A549 (cell line): ENCODE measurements at regions not wholly inside any gene's neighbourhood (a gene's known extent, or its start where the extent isn't known, plus 50 kb on each side); places are given as distances from the start of the nearest gene placed in this dataset.
A peak's percentile ranks its signal among the peaks of the same experiment; 100 is the strongest.

ENCODE experiments used
- ATAC-seq, 2 experiments: fragments of 200-7000 bp in 1 of 2; fragments of >200 bp in 1 of 2; cut with Nextera tagmentation in 1 of 2; cut with Tn5 transposase in 1 of 2; 3 replicates each; pipeline versions ENCODE4 v1.8.0 to v1.9.1; 2018 to 2020; ENCODE audit warnings: mild to moderate bottlenecking in 1 of 2, moderate library complexity in 1 of 2
- CTCF ChIA-PET: fragments of 300-600 bp; sonication (Branson Sonifier 250); formaldehyde crosslinking; extraction: SDS; loops from one replicate; lab custom pipeline; 2021; ENCODE audit warnings: antibody characterized with exemption, inconsistent platforms; lab: Yijun Ruan, JAX
- POLR2A ChIA-PET: fragments of 350-600 bp; formaldehyde crosslinking; extraction: SDS; loops from one replicate; lab custom pipeline; 2021; ENCODE audit warnings: antibody characterized with exemption, inconsistent platforms; lab: Yijun Ruan, JAX
- DNase-seq, 2 experiments: peaks; one replicate each; pipeline versions ENCODE4 v3.0.0 to v3.0.0-alpha.2; 2011 to 2016; ENCODE audit warnings: low read depth in 1 of 2, low spot score in 1 of 2
- FAIRE-seq: peaks from 2 replicates; lab custom pipeline; 2011; peaks lifted over from hg19 to GRCh38; lab: Jason Lieb, UNC
- H3K27ac ChIP-seq, 2 experiments: fragments of >200 bp; sonication (Bioruptor Twin); formaldehyde crosslinking; 3 replicates each; pipeline ENCODE4 v1.5.1; 2016 to 2017
- H3K4me1 ChIP-seq: fragments of >200 bp; sonication (Bioruptor Twin); formaldehyde crosslinking; 3 replicates; pipeline ENCODE4 v1.6.1; 2016
- H3K4me2 ChIP-seq: fragments of >200 bp; sonication (Bioruptor Twin); formaldehyde crosslinking; 3 replicates; pipeline ENCODE4 v1.6.1; 2016
- H3K4me3 ChIP-seq: fragments of >200 bp; sonication (Bioruptor Twin); formaldehyde crosslinking; 3 replicates; pipeline ENCODE4 v1.5.1; 2016
- H3K9me3 ChIP-seq: fragments of >200 bp; sonication (Bioruptor Twin); formaldehyde crosslinking; 3 replicates; pipeline ENCODE4 v1.6.1; 2016
- CBX8 ChIP-seq: fragments of 200-600 bp; sonication (generic); IDR thresholded peaks from 2 replicates; pipeline ENCODE4 v1.6.1; 2016
- CHD2 ChIP-seq: fragments of 150-350 bp; IDR thresholded peaks from 2 replicates; pipeline ENCODE4 v1.6.1; 2014; ENCODE audit warnings: low read length; ENCODE audit not compliant: partially characterized antibody
- CHD4 ChIP-seq: fragments of 200-600 bp; sonication (generic); IDR thresholded peaks from 2 replicates; pipeline ENCODE4 v1.6.1; 2016; ENCODE audit warnings: antibody characterized with exemption, mild to moderate bottlenecking, borderline replicate concordance
- EHF ChIP-seq: fragments of 250-450 bp; sonication (Bioruptor Pico); IDR thresholded peaks from 2 replicates; pipeline ENCODE4 v1.5.0; 2020; ENCODE audit warnings: mild to moderate bottlenecking
- EHMT2 ChIP-seq: fragments of 200-600 bp; sonication (generic); IDR thresholded peaks from 2 replicates; pipeline ENCODE4 v1.6.1; 2016; ENCODE audit warnings: antibody characterized with exemption, low read depth, mild to moderate bottlenecking, moderate library complexity
- FOSB ChIP-seq: fragments of 250-450 bp; sonication (Bioruptor Pico); IDR thresholded peaks from 2 replicates; pipeline ENCODE4 v1.5.0; 2020; ENCODE audit warnings: mild to moderate bottlenecking, moderate library complexity
- FOSL2 ChIP-seq, 2 experiments: fragments of 450-650 bp in 1 of 2; fragments of >200 bp in 1 of 2; sonication (Bioruptor Twin) in 1 of 2; formaldehyde crosslinking; IDR thresholded peaks; 2 replicates each; pipeline versions ENCODE4 v1.5.0 to v1.6.1; 2016 to 2020; ENCODE audit warnings: mild to moderate bottlenecking in 1 of 2, moderate library complexity in 1 of 2
- GATA3 ChIP-seq: IDR thresholded peaks from 2 replicates; pipeline ENCODE4 v1.6.1; 2012; ENCODE audit warnings: borderline replicate concordance
- HDAC2 ChIP-seq: fragments of 200-600 bp; sonication (generic); IDR thresholded peaks from 2 replicates; pipeline ENCODE4 v1.6.1; 2016
- HEYL ChIP-seq: fragments of 250-450 bp; sonication (Bioruptor Pico); IDR thresholded peaks from 2 replicates; pipeline ENCODE4 v1.8.0; 2021; ENCODE audit warnings: mild to moderate bottlenecking, moderate library complexity
- HOXA7 ChIP-seq: fragments of 250-450 bp; sonication (Bioruptor Pico); IDR thresholded peaks from 2 replicates; pipeline ENCODE4 v1.5.0; 2020; ENCODE audit warnings: mild to moderate bottlenecking, moderate library complexity
- HOXB13 ChIP-seq: fragments of 250-450 bp; sonication (Bioruptor Pico); IDR thresholded peaks from 2 replicates; pipeline ENCODE4 v1.5.0; 2020; ENCODE audit warnings: low read depth, mild to moderate bottlenecking, moderate library complexity
- HOXB5 ChIP-seq: fragments of 250-450 bp; sonication (Bioruptor Pico); IDR thresholded peaks from 2 replicates; pipeline ENCODE4 v1.5.0; 2020; ENCODE audit warnings: mild to moderate bottlenecking, moderate library complexity
- JUN ChIP-seq, 2 experiments: fragments of >200 bp; sonication (Bioruptor Twin); formaldehyde crosslinking; IDR thresholded peaks; 2 replicates in 1 of 2; 3 replicates in 1 of 2; pipeline ENCODE4 v1.6.1; 2016 to 2017
- JUNB ChIP-seq: fragments of >200 bp; sonication (Bioruptor Twin); formaldehyde crosslinking; IDR thresholded peaks from 2 replicates; pipeline ENCODE4 v1.6.1; 2016
- KDM1A ChIP-seq: fragments of 200-600 bp; sonication (generic); IDR thresholded peaks from 2 replicates; pipeline ENCODE4 v1.6.1; 2016; ENCODE audit warnings: low read depth, mild to moderate bottlenecking
- MAFK ChIP-seq: fragments of 450-650 bp; IDR thresholded peaks from 2 replicates; pipeline ENCODE4 v1.6.1; 2014; ENCODE audit not compliant: partially characterized antibody
- PHF8 ChIP-seq: fragments of 200-600 bp; sonication (generic); IDR thresholded peaks from 2 replicates; pipeline ENCODE4 v1.6.1; 2016; ENCODE audit warnings: low read depth, mild to moderate bottlenecking, antibody characterized with exemption, moderate library complexity, borderline replicate concordance
- POLR2A ChIP-seq: IDR thresholded peaks from 2 replicates; pipeline ENCODE4 v1.6.1; 2012; ENCODE audit warnings: mild to moderate bottlenecking, low read length
- POLR2AphosphoS2 ChIP-seq: conservative IDR thresholded peaks from 2 replicates; pipeline ENCODE4 v1.6.1; 2012; ENCODE audit warnings: low read length, improper control_type of control experiment, inconsistent platforms
- RAD21 ChIP-seq, 2 experiments: fragments of >200 bp in 1 of 2; sonication (Bioruptor Twin) in 1 of 2; formaldehyde crosslinking in 1 of 2; IDR thresholded peaks in 1 of 2; conservative IDR thresholded peaks in 1 of 2; 2 replicates in 1 of 2; 3 replicates in 1 of 2; pipeline ENCODE4 v1.6.1; 2012 to 2018; ENCODE audit warnings: inconsistent platforms in 1 of 2
- TFCP2L1 ChIP-seq: fragments of 250-450 bp; sonication (Bioruptor Pico); IDR thresholded peaks from 2 replicates; pipeline ENCODE4 v1.5.0; 2021; ENCODE audit warnings: mild to moderate bottlenecking
- ZC3H11A ChIP-seq: fragments of 450-650 bp; IDR thresholded peaks from 2 replicates; pipeline ENCODE4 v1.6.1; 2014; ENCODE audit warnings: antibody characterized with exemption, mild to moderate bottlenecking
- ZNF302 ChIP-seq: fragments of 250-450 bp; sonication (Bioruptor Pico); IDR thresholded peaks from 2 replicates; pipeline ENCODE4 v1.9.0; 2021; ENCODE audit warnings: inconsistent platforms, mild to moderate bottlenecking, moderate library complexity
- WGBS: methylation state at CpG from one replicate; pipeline ENCODE4 v1.1.6; 2017; ENCODE audit errors: missing lambda C conversion rate; 5-methylcytosine and 5-hydroxymethylcytosine counted together
- TF ChIP-seq, protein P1 (sequence below): fragments of 250-450 bp; sonication (Bioruptor Pico); IDR thresholded peaks from 2 replicates; pipeline ENCODE4 v1.5.0; 2020; ENCODE audit warnings: low read depth, mild to moderate bottlenecking, moderate library complexity
- TF ChIP-seq, protein P2 (sequence below): fragments of >200 bp; sonication (Bioruptor Twin); formaldehyde crosslinking; IDR thresholded peaks from 3 replicates; pipeline ENCODE4 v1.6.1; 2016
- TF ChIP-seq, protein P3 (sequence below): fragments of >200 bp; sonication (Bioruptor Twin); formaldehyde crosslinking; IDR thresholded peaks from 2 replicates; pipeline ENCODE4 v1.6.1; 2016
- TF ChIP-seq, protein P4 (sequence below): IDR thresholded peaks from 2 replicates; pipeline ENCODE4 v1.6.1; 2012
- TF ChIP-seq, protein P5 (sequence below): IDR thresholded peaks from 2 replicates; pipeline ENCODE4 v1.6.1; 2012; ENCODE audit warnings: low read depth, borderline replicate concordance

DNA sequence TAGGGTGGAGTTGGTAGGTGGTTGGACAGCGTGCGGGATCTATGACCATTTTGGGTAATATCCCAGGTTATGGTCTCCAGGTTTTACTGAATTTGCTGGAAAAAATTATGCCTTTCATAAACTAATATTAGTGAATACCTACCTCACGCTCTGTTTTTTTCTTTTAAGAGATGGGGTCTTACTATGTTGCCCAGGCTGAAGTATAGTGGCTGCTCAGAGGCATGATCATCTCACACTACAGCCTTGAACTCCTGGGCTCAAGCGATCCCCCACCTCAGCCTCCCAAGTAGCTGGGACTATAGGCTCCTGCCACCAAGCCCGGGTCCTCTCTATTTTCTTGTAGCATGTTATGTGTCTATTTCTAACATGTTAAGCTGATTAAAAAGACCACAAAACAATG is 100.2 kb downstream of the RHOU start:
- 89% methylated on average over 5 of the region's 5 CpGs for WGBS
- CTCF ChIA-PET, result interaction anchor here (1.3 kb wide), 1 partner anchor 12 kb away, joined by 3 read pairs; no protein-coding TSS in a partner anchor
- H3K9me3 ChIP-seq, result no peaks in the 10 kb centered on the region
- no peak for DNase-seq
- no peak for TF ChIP-seq CBX8
- TF ChIP-seq JUN (IDR thresholded peaks at IDR 0.05), result no peak
- no peak for TF ChIP-seq HOXB13 (CRISPR knock-in tag)
- TF ChIP-seq EHMT2, result no peak
- no peak for TF ChIP-seq KDM1A
- no peak for TF ChIP-seq FOSL2 (IDR thresholded peaks at IDR 0.05)
- TF ChIP-seq FOSL2 (CRISPR knock-in tag; IDR thresholded peaks at IDR 0.05), result no peak
- no peak for TF ChIP-seq GATA3
- TF ChIP-seq, protein P1, sequence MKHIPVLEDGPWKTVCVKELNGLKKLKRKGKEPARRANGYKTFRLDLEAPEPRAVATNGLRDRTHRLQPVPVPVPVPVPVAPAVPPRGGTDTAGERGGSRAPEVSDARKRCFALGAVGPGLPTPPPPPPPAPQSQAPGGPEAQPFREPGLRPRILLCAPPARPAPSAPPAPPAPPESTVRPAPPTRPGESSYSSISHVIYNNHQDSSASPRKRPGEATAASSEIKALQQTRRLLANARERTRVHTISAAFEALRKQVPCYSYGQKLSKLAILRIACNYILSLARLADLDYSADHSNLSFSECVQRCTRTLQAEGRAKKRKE (CRISPR knock-in tag), result no peak
- TF ChIP-seq CHD2, result no peak
- no peak for TF ChIP-seq HDAC2
- no peak for TF ChIP-seq EHF (CRISPR knock-in tag)
- no peak for TF ChIP-seq PHF8
- peak overlapping the region; percentile 91 to 94; a peak in 3 of 6 replicates for H3K27ac ChIP-seq
- H3K4me3 ChIP-seq, result no peak overlapping the region
- peaks cover 59% of the 10 kb centered on the region for H3K4me1 ChIP-seq
- no peak overlapping the region for H3K4me2 ChIP-seq
- FAIRE-seq, result no peak
- no peak for ATAC-seq
- POLR2A ChIA-PET, result no interaction called here

DNA sequence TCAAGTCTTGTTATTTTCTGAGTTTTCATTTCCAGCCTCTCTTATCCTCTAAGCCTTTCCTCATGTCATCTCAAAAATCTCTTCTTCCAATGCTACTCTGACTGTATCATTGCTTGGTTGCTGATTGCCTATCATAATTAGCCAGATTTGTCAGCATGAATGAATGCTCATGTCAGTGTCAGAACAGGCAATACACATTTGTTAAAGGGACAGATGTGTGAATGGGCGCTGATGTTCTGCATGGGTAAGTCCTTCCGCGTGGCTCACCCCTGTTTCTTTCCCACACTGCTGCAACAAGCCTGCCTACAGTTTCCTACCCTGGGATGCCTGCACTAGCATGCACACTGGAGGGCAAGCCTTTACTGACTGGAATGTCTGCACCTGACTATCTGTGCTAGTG is 100.6 kb downstream of the RHOU start:
- Histone ChIP-seq H3K27ac (peak overlapping the region; percentile 91 to 94; a peak in 5 of 6 replicates), H3K4me1 (peaks cover 56% of the 10 kb centered on the region), H3K4me3 (no peak overlapping the region), H3K4me2 (peak overlapping the region; percentile 86; the same call in 2 of the 3 replicates), H3K9me3 (no peaks in the 10 kb centered on the region)
- FAIRE-seq (no peak), DNase-seq (no peak), ATAC-seq (no peak)
- 90% methylated on average over 3 of the region's 3 CpGs for WGBS
- TF ChIP-seq JUNB, result no peak
- TF ChIP-seq HOXA7 (CRISPR knock-in tag), result no peak
- no peak for TF ChIP-seq ZC3H11A
- TF ChIP-seq TFCP2L1, result no peak
- TF ChIP-seq FOSB, result no peak
- TF ChIP-seq CHD4, result no peak
- TF ChIP-seq, protein P2, sequence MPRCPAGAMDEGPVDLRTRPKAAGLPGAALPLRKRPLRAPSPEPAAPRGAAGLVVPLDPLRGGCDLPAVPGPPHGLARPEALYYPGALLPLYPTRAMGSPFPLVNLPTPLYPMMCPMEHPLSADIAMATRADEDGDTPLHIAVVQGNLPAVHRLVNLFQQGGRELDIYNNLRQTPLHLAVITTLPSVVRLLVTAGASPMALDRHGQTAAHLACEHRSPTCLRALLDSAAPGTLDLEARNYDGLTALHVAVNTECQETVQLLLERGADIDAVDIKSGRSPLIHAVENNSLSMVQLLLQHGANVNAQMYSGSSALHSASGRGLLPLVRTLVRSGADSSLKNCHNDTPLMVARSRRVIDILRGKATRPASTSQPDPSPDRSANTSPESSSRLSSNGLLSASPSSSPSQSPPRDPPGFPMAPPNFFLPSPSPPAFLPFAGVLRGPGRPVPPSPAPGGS, result no peak
- TF ChIP-seq POLR2AphosphoS2, result no peak
- no peak for TF ChIP-seq PHF8
- TF ChIP-seq GATA3, result no peak
- no peak for TF ChIP-seq POLR2A
- no peak for TF ChIP-seq MAFK
- TF ChIP-seq HEYL (CRISPR knock-in tag), result no peak
- TF ChIP-seq, protein P3, sequence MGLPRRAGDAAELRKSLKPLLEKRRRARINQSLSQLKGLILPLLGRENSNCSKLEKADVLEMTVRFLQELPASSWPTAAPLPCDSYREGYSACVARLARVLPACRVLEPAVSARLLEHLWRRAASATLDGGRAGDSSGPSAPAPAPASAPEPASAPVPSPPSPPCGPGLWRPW, result no peak
- TF ChIP-seq, protein P4, sequence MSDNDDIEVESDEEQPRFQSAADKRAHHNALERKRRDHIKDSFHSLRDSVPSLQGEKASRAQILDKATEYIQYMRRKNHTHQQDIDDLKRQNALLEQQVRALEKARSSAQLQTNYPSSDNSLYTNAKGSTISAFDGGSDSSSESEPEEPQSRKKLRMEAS, result no peak
- TF ChIP-seq, protein P5, sequence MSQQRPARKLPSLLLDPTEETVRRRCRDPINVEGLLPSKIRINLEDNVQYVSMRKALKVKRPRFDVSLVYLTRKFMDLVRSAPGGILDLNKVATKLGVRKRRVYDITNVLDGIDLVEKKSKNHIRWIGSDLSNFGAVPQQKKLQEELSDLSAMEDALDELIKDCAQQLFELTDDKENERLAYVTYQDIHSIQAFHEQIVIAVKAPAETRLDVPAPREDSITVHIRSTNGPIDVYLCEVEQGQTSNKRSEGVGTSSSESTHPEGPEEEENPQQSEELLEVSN, result no peak
- no peak for TF ChIP-seq ZNF302 (CRISPR knock-in tag)
- TF ChIP-seq RAD21 (conservative IDR thresholded peaks at IDR 0.05 in 1 of 2, IDR thresholded peaks at IDR 0.05 in 1 of 2), result no peak
- no peak for TF ChIP-seq HOXB5 (CRISPR knock-in tag)
- CTCF ChIA-PET, result interaction anchor here (1.3 kb wide), 1 partner anchor 12 kb away, joined by 3 read pairs; no protein-coding TSS in a partner anchor
- POLR2A ChIA-PET, result no interaction called here
